ENCODE measurements at regions not wholly inside any gene's neighbourhood (a gene's known extent, or its start where the extent isn't known, plus 50 kb on each side); places are given as distances from the start of the nearest gene placed in this dataset.

DNA sequence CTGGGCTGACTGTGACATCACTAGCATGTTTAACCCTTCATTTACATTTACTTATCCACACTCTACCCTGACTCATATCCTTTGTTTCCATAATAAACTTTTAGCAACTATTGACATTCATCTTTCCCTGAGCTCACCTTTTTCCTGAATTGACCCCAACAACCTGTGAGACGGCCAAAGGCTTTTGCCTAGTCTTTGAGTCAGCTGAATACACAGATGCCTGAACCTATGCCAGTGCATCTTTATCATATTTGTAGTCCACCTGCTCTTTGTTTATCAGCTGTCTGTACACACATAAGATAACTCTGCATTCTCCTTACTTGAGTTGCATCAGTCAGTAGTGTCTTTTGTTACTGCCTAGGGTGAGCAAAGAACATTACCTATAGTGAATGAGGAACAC, 128.5 kb upstream of the HMHB1 start (continued):
- TF ChIP-seq NR2F1 (CRISPR knock-in tag; IDR thresholded peaks at IDR 0.05): peak; percentile 48 to 51; a peak in 3 of 4 replicates
- no peak for TF ChIP-seq ZNF709 (CRISPR knock-in tag; IDR thresholded peaks at IDR 0.05)
- TF ChIP-seq ZIK1 (CRISPR knock-in tag; IDR thresholded peaks at IDR 0.05; ENCODE audit: borderline replicate concordance, low read depth): no peak
- no peak for TF ChIP-seq ZBTB8A (CRISPR knock-in tag; IDR thresholded peaks at IDR 0.05; ENCODE audit: borderline replicate concordance, low read depth)
- TF ChIP-seq SETDB1 (CRISPR knock-in tag; IDR thresholded peaks at IDR 0.05; ENCODE audit: borderline replicate concordance): no peak
- peak; percentile 82 for TF ChIP-seq RBAK (CRISPR knock-in tag; IDR thresholded peaks at IDR 0.05)
- TF ChIP-seq RARG (CRISPR knock-in tag; IDR thresholded peaks at IDR 0.05; ENCODE audit: low read depth): no peak
- TF ChIP-seq SMAD9 (CRISPR knock-in tag; IDR thresholded peaks at IDR 0.05): no peak
- no peak for TF ChIP-seq NFYB (CRISPR knock-in tag; IDR thresholded peaks at IDR 0.05)
- no peak for TF ChIP-seq ETV6 (CRISPR knock-in tag; conservative IDR thresholded peaks at IDR 0.05)
- TF ChIP-seq POGZ (CRISPR knock-in tag; IDR thresholded peaks at IDR 0.05): no peak

DNA sequence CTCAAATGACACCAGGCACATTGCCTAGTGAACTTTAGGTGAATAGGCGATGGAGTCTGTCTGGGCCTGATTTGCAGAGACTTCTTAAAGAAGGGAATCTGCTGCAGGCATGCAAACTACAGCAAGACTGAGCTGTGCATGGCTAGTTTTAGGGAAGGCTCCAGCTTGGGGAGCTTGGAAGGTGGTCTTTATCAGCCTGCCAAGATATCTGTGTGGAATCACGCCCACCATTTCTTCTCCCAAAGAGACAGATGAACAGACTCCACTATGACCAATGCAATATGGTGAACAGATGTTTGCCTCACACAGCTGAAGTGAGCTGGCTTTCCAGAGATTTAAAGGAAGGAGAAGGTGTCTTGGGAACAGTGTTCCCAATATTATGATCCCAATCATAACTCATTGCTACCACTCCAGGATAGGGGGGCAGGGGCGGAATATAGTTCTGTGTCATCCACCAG, 129.0 kb upstream of the HMHB1 start:
- BruUV-seq (replicated peaks): no TSS peak
- in situ Hi-C loops (cut with HindIII; ENCODE audit: extremely low pct_ligation_motif_present, low pct_unique_long_range_greater_than_20kb) (no loop called here), intact Hi-C loops (cut with micrococcal nuclease; ENCODE audit: unreplicated experiment) (loop anchor here (10.0 kb wide), 2 partner anchors 88 to 758 kb away; no protein-coding TSS in a partner anchor)
- ATAC-seq (no peak), DNase-seq (ENCODE audit: low spot score) (no peak), FAIRE-seq (no peak)
- no peaks in the 10 kb centered on the region for H3K79me2 ChIP-seq (ENCODE audit: insufficient read depth, low read length)
- H4K20me1 ChIP-seq (ENCODE audit: insufficient read depth, low read length): no peaks in the 10 kb centered on the region
- peaks cover 47% of the 10 kb centered on the region for H3K4me1 ChIP-seq (ENCODE audit: insufficient read depth, low read length)
- H3K27me3 ChIP-seq (ENCODE audit: control insufficient read depth in 1 of 2, insufficient read depth in 2 of 2, low read length in 2 of 2): peaks cover 0 to 4% of the 10 kb centered on the region in 2 experiments; a peak in 1 of 5 replicates
- H3K4me2 ChIP-seq (ENCODE audit: low read depth, low read length): no peak overlapping the region
- H3K4me3 ChIP-seq (replicated peaks in 1 of 3; ENCODE audit: insufficient read depth in 1 of 3, low read depth in 2 of 3, low read length in 3 of 3): no peak overlapping the region
- no peaks in the 10 kb centered on the region for H3K36me3 ChIP-seq (replicated peaks in 1 of 2; ENCODE audit: control insufficient read depth in 1 of 2, insufficient read depth in 2 of 2, low read length in 2 of 2)
- ChIA-PET CTCF (ENCODE audit: low intra/inter-chr PET ratio, low total read pairs) (no interaction called here), POLR2A (interaction anchor here (1.2 to 1.8 kb wide), 5 partner anchors 9 to 85 kb away, joined by 3 to 9 read pairs (median 3); no protein-coding TSS in a partner anchor)
- 51% methylated on average over 3 of the region's 3 CpGs for WGBS (ENCODE audit: low lambda C conversion rate)
- no peaks in the 10 kb centered on the region for H3K9me3 ChIP-seq (ENCODE audit: low read length)
- no peak overlapping the region for H2AFZ ChIP-seq (ENCODE audit: low read length)
- TF ChIP-seq ZSCAN20 (CRISPR knock-in tag; IDR thresholded peaks at IDR 0.05; ENCODE audit: borderline replicate concordance): no peak
- TF ChIP-seq ZNF713 (CRISPR knock-in tag; IDR thresholded peaks at IDR 0.05): no peak
- TF ChIP-seq RBM39 (IDR thresholded peaks at IDR 0.05; ENCODE audit: low read depth, low read length, poor library complexity, severe bottlenecking): no peak
- no peak for TF ChIP-seq HOXD1 (CRISPR knock-in tag; IDR thresholded peaks at IDR 0.05)
- no peak for TF ChIP-seq RARG (CRISPR knock-in tag; IDR thresholded peaks at IDR 0.05; ENCODE audit: low read depth)
- TF ChIP-seq ZFX (CRISPR knock-in tag; IDR thresholded peaks at IDR 0.05; ENCODE audit: low read depth): no peak
- no peak for TF ChIP-seq NFATC3 (CRISPR knock-in tag; IDR thresholded peaks at IDR 0.05)
- no peak overlapping the region for H3K9ac ChIP-seq (ENCODE audit: insufficient read depth, low read depth, low read length)
- no peak overlapping the region for H3K27ac ChIP-seq (ENCODE audit: extremely low read length, insufficient read depth, low read length)

Measured in HepG2 (cell line).